ENCODE measurements at regions not wholly inside any gene's neighbourhood (a gene's known extent, or its start where the extent isn't known, plus 50 kb on each side); places are given as distances from the start of the nearest gene placed in this dataset.

DNA sequence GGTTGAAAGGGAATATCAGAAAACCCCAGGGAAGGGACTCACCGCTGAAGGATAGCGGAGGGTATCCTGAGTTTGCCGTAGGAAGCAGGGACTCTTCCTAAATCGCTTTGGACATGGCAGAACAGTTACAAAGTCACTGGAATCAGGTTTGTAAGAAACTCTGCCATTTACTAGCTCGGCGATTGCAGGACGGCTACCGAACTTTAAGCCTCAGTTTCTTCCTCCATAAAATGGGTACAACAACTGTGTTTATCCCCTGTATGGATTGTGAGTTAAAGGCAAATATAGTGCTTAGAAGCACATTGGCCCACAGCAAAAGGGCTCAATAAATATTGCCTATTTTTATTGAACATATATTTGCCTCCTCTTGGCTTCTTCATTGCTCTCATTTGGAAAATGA lies 90.6 kb downstream of the MAF start:
- TF ChIP-seq, protein P1, sequence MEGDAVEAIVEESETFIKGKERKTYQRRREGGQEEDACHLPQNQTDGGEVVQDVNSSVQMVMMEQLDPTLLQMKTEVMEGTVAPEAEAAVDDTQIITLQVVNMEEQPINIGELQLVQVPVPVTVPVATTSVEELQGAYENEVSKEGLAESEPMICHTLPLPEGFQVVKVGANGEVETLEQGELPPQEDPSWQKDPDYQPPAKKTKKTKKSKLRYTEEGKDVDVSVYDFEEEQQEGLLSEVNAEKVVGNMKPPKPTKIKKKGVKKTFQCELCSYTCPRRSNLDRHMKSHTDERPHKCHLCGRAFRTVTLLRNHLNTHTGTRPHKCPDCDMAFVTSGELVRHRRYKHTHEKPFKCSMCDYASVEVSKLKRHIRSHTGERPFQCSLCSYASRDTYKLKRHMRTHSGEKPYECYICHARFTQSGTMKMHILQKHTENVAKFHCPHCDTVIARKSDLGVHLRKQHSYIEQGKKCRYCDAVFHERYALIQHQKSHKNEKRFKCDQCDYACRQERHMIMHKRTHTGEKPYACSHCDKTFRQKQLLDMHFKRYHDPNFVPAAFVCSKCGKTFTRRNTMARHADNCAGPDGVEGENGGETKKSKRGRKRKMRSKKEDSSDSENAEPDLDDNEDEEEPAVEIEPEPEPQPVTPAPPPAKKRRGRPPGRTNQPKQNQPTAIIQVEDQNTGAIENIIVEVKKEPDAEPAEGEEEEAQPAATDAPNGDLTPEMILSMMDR (CRISPR knock-in tag; IDR thresholded peaks at IDR 0.05): no peak
- TF ChIP-seq ERF (CRISPR knock-in tag; IDR thresholded peaks at IDR 0.05) (no peak), MXI1 (IDR thresholded peaks at IDR 0.05; ENCODE audit: borderline replicate concordance, low read depth, low read length) (no peak), NFE2L1 (CRISPR knock-in tag; IDR thresholded peaks at IDR 0.05; ENCODE audit: borderline replicate concordance) (no peak), POLR2A (IDR thresholded peaks at IDR 0.05; ENCODE audit: insufficient read depth in 1 of 2, low read depth in 2 of 2, low read length in 2 of 2) (no peak), RAD21 (CRISPR knock-in tag; IDR thresholded peaks at IDR 0.05) (no peak), SUZ12 (IDR thresholded peaks at IDR 0.05; ENCODE audit: low read depth, low read length) (no peak), GTF2F1 (IDR thresholded peaks at IDR 0.05; ENCODE audit: low read length) (no peak), FOXM1 (CRISPR knock-in tag; IDR thresholded peaks at IDR 0.05) (no peak), JUN (CRISPR knock-in tag; IDR thresholded peaks at IDR 0.05) (no peak), TAF1 (CRISPR knock-in tag; IDR thresholded peaks at IDR 0.05) (no peak)
- TF ChIP-seq, protein P2, sequence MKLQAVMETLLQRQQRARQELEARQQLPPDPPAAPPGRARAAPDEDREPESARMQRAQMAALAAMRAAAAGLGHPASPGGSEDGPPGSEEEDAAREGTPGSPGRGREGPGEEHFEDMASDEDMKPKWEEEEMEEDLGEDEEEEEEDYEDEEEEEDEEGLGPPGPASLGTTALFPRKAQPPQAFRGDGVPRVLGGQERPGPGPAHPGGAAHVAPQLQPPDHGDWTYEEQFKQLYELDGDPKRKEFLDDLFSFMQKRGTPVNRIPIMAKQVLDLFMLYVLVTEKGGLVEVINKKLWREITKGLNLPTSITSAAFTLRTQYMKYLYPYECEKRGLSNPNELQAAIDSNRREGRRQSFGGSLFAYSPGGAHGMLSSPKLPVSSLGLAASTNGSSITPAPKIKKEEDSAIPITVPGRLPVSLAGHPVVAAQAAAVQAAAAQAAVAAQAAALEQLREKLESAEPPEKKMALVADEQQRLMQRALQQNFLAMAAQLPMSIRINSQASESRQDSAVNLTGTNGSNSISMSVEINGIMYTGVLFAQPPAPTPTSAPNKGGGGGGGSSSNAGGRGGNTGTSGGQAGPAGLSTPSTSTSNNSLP (IDR thresholded peaks at IDR 0.05; ENCODE audit: low read depth, low read length): no peak
